GM10248 (cell line): ENCODE measurements at regions not wholly inside any gene's neighbourhood (a gene's known extent, or its start where the extent isn't known, plus 50 kb on each side); places are given as distances from the start of the nearest gene placed in this dataset.

Source experiments
- CTCF ChIA-PET: fragments of 300-600 bp; sonication (Branson Sonifier 250); formaldehyde crosslinking; extraction: SDS; loops from one replicate; lab custom pipeline; 2021; ENCODE audit warnings: antibody characterized with exemption; lab: Yijun Ruan, JAX
- POLR2A ChIA-PET: fragments of 350-650 bp; sonication (Branson Sonifier 250); formaldehyde crosslinking; extraction: SDS; loops from one replicate; lab custom pipeline; 2020; ENCODE audit warnings: antibody characterized with exemption; lab: Yijun Ruan, JAX
- DNase-seq: peaks from one replicate; pipeline ENCODE4 v3.0.0; 2012; ENCODE audit errors: extremely low spot score
- TF ChIP-seq, protein P1 (sequence below): IDR thresholded peaks from 2 replicates; pipeline ENCODE4 v1.5.1; 2012; ENCODE audit warnings: mild to moderate bottlenecking, low read depth; ENCODE audit errors: extremely low read depth, missing control alignments, control extremely low read depth

DNA sequence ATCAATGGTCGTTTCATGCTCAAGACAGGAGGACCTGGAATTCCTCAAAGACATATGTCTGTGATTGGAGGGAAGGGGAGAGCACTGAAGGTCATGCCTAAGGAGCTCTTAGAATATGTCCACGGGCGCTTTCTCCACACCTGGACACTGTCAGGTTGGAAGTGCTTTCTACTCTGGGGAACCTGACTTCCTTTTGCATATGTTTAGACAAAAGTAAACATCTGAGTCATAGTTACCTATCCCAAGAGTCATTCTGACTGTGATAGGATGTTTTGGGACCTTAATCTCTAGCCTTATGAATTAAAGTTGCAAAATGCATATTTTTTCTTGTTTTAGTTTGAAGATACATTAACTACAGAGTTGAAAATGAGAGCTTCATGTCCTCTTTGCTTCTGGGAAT lies 251.7 kb downstream of the KLF6 start:
- ChIA-PET CTCF (no interaction called here), POLR2A (no interaction called here)
- TF ChIP-seq, protein P1, sequence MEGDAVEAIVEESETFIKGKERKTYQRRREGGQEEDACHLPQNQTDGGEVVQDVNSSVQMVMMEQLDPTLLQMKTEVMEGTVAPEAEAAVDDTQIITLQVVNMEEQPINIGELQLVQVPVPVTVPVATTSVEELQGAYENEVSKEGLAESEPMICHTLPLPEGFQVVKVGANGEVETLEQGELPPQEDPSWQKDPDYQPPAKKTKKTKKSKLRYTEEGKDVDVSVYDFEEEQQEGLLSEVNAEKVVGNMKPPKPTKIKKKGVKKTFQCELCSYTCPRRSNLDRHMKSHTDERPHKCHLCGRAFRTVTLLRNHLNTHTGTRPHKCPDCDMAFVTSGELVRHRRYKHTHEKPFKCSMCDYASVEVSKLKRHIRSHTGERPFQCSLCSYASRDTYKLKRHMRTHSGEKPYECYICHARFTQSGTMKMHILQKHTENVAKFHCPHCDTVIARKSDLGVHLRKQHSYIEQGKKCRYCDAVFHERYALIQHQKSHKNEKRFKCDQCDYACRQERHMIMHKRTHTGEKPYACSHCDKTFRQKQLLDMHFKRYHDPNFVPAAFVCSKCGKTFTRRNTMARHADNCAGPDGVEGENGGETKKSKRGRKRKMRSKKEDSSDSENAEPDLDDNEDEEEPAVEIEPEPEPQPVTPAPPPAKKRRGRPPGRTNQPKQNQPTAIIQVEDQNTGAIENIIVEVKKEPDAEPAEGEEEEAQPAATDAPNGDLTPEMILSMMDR = no peak
- no peak for DNase-seq

GRCh38 chr10:3532644-3533043 lies 252.4 kb downstream of the KLF6 start:
- TF ChIP-seq, protein P1 = no peak
- no peak for DNase-seq
- ChIA-PET CTCF (no interaction called here), POLR2A (no interaction called here)

GRCh38 chr10:3531670-3532069 lies 253.3 kb downstream of the KLF6 start:
- ChIA-PET POLR2A (no interaction called here), CTCF (no interaction called here)
- DNase-seq = no peak
- TF ChIP-seq, protein P1 = no peak

DNA sequence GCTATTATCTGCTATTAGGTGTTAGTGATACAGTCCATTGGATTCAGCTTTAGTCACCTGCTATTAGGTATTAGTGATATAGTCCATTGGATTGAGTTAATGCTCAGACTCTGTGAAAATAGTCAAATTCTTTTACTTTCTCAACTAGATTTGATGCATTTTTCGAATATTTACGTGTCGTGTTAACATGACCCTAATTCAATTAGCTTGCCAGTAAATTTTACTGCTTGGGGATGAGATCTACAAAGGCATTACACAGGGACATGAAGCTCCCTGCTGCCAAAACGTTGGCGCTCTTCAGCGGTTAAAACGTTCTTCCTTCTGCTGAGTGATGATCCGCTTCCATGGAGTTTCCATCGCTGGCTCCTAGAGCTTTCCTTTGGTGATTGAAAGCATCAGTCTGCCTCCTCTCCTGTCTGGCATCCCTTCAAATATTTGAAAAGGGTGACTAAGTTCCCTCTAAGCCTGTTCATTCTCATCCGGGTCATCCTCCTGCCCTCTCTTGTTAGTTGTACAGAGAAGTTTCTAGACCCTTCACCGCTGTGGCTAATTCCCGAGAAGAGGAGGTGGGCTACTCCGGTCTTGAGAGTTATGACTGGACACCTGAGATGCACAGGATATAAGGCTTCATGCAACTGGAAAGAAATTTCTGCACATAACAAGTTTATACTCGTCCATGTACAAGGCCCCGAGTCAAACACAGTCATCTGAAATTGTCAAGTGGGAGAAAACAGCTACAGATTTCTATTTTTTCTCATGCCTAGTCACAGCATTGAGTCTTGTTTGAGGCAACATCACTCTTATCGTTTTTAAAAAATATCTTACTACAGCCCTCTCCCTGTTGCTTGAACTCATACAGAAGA lies 254.0 kb downstream of the KLF6 start:
- POLR2A ChIA-PET = no interaction called here
- CTCF ChIA-PET = interaction anchor here (1.4 kb wide), 1 partner anchor 18 kb away, joined by 3 read pairs; no protein-coding TSS in a partner anchor
- no peak for DNase-seq
- TF ChIP-seq, protein P1 = no peak

DNA sequence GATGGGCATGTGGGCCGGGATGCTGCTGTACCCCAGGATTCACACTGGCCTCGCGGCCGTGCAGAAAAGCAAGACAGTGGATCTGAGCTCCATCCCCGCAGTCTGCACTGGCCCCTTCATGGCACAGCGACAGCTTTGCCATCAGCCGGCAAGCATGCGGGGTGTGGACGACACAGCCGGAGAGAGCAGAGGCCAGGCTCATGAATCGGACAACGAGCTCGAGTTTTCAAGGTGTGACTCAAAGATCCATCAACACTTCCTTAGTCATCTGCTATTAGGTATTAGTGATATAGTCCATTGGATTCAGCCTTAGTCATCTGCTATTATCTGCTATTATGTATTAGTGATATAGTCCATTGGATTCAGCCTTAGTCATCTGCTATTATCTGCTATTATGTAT lies 254.7 kb downstream of the KLF6 start:
- TF ChIP-seq, protein P1 = no peak
- DNase-seq = no peak
- POLR2A ChIA-PET = no interaction called here
- CTCF ChIA-PET = interaction anchor here (1.4 kb wide), 1 partner anchor 18 kb away, joined by 3 read pairs; no protein-coding TSS in a partner anchor

DNA sequence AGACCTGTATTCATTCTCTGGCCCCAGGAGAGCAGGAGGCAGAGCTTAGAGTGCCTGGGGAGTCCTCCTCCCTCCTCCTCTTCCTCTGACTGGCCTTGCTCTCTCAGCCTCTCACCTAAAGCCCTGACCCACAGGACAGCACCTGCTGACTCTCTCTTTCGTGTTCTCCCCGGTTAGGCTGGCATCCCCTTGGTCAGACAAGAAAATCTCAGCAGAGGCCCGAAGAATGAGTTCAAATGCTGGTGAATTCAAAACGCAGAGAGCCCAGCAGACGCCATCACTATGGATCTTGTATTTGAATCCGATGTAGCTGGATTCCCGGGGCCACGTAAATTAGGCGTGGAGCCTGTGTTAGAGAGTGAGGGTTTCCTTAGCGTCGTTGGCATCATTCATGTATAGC lies 255.3 kb downstream of the KLF6 start:
- no peak for DNase-seq
- ChIA-PET CTCF (interaction anchor here (1.4 kb wide), 1 partner anchor 17 kb away, joined by 3 read pairs; no protein-coding TSS in a partner anchor), POLR2A (no interaction called here)
- TF ChIP-seq, protein P1 = no peak
